MCF 10A (cell line): ENCODE measurements at regions not wholly inside any gene's neighbourhood (a gene's known extent, or its start where the extent isn't known, plus 50 kb on each side); places are given as distances from the start of the nearest gene placed in this dataset.

Experiments used
- BruUV-seq: library from RNA; stranded (reverse); fragments of 400-500 nt; replicated peaks from 2 replicates; lab custom pipeline; 2021; lab: Mats Ljungman, UMichigan
- CTCF ChIA-PET: fragments of 300-600 bp; sonication (Branson Sonifier 250); formaldehyde crosslinking; extraction: SDS; loops from one replicate; lab custom pipeline; 2021; ENCODE audit warnings: antibody characterized with exemption, inconsistent platforms; lab: Yijun Ruan, JAX
- POLR2A ChIA-PET: fragments of 300-600, 350-650 bp; sonication (Branson Sonifier 250); formaldehyde crosslinking; extraction: SDS; loops from one replicate; lab custom pipeline; 2020; ENCODE audit warnings: antibody characterized with exemption, inconsistent platforms; lab: Yijun Ruan, JAX
- DNase-seq: peaks from one replicate; pipeline ENCODE4 v3.0.0-alpha.2; 2018; ENCODE audit not compliant: unreplicated experiment
- H3K27ac Mint-ChIP-seq: one replicate; pipeline ENCODE4 v1.8.0; 2022; ENCODE audit warnings: mild to moderate bottlenecking, low read depth, mixed read lengths; ENCODE audit not compliant: unreplicated experiment
- H3K27me3 Mint-ChIP-seq: one replicate; pipeline ENCODE4 v1.8.0; 2022; ENCODE audit warnings: mixed read lengths; ENCODE audit not compliant: insufficient read depth, unreplicated experiment
- H3K36me3 Mint-ChIP-seq: one replicate; pipeline ENCODE4 v1.8.0; 2022; ENCODE audit warnings: mild to moderate bottlenecking, moderate library complexity, mixed read lengths; ENCODE audit not compliant: insufficient read depth, unreplicated experiment
- H3K4me1 Mint-ChIP-seq: one replicate; pipeline ENCODE4 v1.8.0; 2022; ENCODE audit warnings: mixed read lengths; ENCODE audit not compliant: insufficient read depth, unreplicated experiment
- H3K4me3 Mint-ChIP-seq: one replicate; pipeline ENCODE4 v1.8.0; 2022; ENCODE audit warnings: mild to moderate bottlenecking, moderate library complexity, mixed read lengths; ENCODE audit not compliant: unreplicated experiment
- H3K9me3 Mint-ChIP-seq: one replicate; pipeline ENCODE4 v1.8.0; 2022; ENCODE audit warnings: mixed read lengths; ENCODE audit not compliant: unreplicated experiment
- CTCF ChIP-seq: fragments of 200-600 bp; IDR thresholded peaks from one replicate; pipeline ENCODE4 v1.8.0; 2022; ENCODE audit warnings: antibody characterized with exemption, mild to moderate bottlenecking; ENCODE audit not compliant: unreplicated experiment
- intact Hi-C: fragments of 100-400 bp; cut with micrococcal nuclease; formaldehyde crosslinking; loops from 2 replicates; pipeline ENCODE4 v1.14.1; 2022

DNA sequence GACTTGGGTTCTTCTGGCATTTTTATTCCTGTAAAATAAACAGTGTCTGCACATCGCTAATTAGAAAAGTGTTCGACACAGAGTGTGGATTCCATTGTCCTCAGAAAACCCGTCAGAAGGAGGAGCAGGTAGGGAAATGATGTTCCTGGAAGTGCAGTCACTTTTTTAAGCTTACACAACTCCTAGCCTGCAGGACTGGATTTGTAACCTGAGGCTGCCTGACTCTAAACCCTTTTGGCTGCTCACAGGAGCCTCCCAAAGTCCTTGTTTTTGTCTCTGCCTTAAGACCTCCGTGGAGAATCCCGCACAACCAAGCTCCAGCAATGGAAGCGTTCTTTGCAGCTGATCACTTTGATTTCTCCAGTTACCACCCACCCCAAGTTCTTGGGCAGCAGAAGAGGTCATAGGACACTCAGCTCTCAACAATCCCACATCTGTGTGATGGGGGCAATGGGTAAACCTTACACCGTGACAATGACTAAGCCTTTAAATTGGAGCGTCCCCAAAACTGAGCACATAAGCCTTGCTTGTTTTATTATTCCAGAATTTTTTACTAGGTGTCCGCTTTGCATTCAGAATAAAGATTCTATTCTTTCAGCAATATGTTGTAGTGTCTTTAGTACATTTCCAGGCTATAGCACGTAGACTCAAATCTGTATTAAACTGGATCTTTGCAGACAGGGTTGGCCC is 227.9 kb downstream of the TBXT start:
- ChIA-PET POLR2A (no interaction called here), CTCF (no interaction called here)
- H3K4me3 Mint-ChIP-seq: no peak overlapping the region
- no peaks in the 10 kb centered on the region for H3K36me3 Mint-ChIP-seq
- H3K9me3 Mint-ChIP-seq: peaks cover 23% of the 10 kb centered on the region
- no peak overlapping the region for H3K27ac Mint-ChIP-seq
- H3K4me1 Mint-ChIP-seq: no peaks in the 10 kb centered on the region
- H3K27me3 Mint-ChIP-seq: peaks cover 20% of the 10 kb centered on the region
- TF ChIP-seq CTCF: no peak
- no TSS peak for BruUV-seq
- intact Hi-C loops: no loop called here
- no peak for DNase-seq

DNA sequence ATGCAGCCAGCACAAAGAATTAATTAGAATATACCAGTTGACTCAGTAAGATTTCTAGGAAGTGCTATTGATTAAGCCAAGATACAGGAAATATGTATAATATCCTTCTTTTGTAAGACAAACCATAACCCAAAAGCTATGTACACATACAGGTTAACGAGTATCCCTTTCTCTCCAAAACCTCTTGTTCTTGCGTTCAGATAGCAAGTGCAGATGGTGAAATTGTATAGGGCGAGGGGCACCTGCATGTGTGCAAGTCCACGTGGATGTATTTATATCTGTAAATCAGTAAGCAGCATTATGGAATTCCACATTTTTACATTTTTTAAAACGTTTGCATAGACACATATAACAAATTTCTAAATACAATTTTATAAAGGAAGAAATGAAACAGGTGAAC is 228.6 kb downstream of the TBXT start:
- ChIA-PET CTCF (no interaction called here), POLR2A (no interaction called here)
- intact Hi-C loops: no loop called here
- Mint-ChIP-seq H3K27ac (no peak overlapping the region), H3K36me3 (no peaks in the 10 kb centered on the region), H3K4me3 (no peak overlapping the region), H3K9me3 (peaks cover 23% of the 10 kb centered on the region), H3K4me1 (no peaks in the 10 kb centered on the region), H3K27me3 (peaks cover 23% of the 10 kb centered on the region)
- no peak for TF ChIP-seq CTCF
- BruUV-seq: no TSS peak
- DNase-seq: no peak

- intact Hi-C loops: no loop called here
- H3K4me1 Mint-ChIP-seq: no peaks in the 10 kb centered on the region
- no peak for TF ChIP-seq CTCF
- DNase-seq: no peak
- peaks cover 23% of the 10 kb centered on the region for H3K27me3 Mint-ChIP-seq
- CTCF ChIA-PET: interaction anchor here (0.6 to 1.5 kb wide), 3 partner anchors 16 to 462 kb away, joined by 3 read pairs; no protein-coding TSS in a partner anchor
- no peak overlapping the region for H3K27ac Mint-ChIP-seq
- H3K9me3 Mint-ChIP-seq: peaks cover 18% of the 10 kb centered on the region
- POLR2A ChIA-PET: interaction anchor here (0.7 kb wide), 1 partner anchor 10 kb away, joined by 3 read pairs; no protein-coding TSS in a partner anchor
- no TSS peak for BruUV-seq
- no peaks in the 10 kb centered on the region for H3K36me3 Mint-ChIP-seq
- H3K4me3 Mint-ChIP-seq: no peak overlapping the region
These were observed 229.9 kb downstream of the TBXT start for GRCh38 chr6:165937564-165938358.

- Mint-ChIP-seq H3K27me3 (peaks cover 23% of the 10 kb centered on the region), H3K36me3 (no peaks in the 10 kb centered on the region), H3K4me1 (no peaks in the 10 kb centered on the region), H3K27ac (no peak overlapping the region), H3K9me3 (peaks cover 14% of the 10 kb centered on the region), H3K4me3 (no peak overlapping the region)
- no peak for DNase-seq
- ChIA-PET CTCF (interaction anchor here (0.6 to 1.5 kb wide), 2 partner anchors 18 to 45 kb away, joined by 3 read pairs; no protein-coding TSS in a partner anchor), POLR2A (interaction anchor here (0.7 kb wide), 1 partner anchor 9 kb away, joined by 3 read pairs; no protein-coding TSS in a partner anchor)
- intact Hi-C loops: no loop called here
- TF ChIP-seq CTCF: no peak
- BruUV-seq: no TSS peak
These were observed 231.0 kb downstream of the TBXT start for GRCh38 chr6:165936660-165937059.
